ENCODE measurements at regions not wholly inside any gene's neighbourhood (a gene's known extent, or its start where the extent isn't known, plus 50 kb on each side); places are given as distances from the start of the nearest gene placed in this dataset.

- no peak for DNase-seq
Measured at GRCh38 chr3:71887256-71887655, 102.3 kb upstream of the PROK2 start.

GRCh38 chr3:71885006-71885405 is 100.1 kb upstream of the PROK2 start:
- no peak for DNase-seq

- no peak for DNase-seq
Measured at GRCh38 chr3:71881732-71882131, 96.8 kb upstream of the PROK2 start.

GRCh38 chr3:71881041-71881440 is 96.1 kb upstream of the PROK2 start:
- DNase-seq: no peak

- no peak for DNase-seq
Measured at GRCh38 chr3:71879089-71879488, 94.1 kb upstream of the PROK2 start.

GRCh38 chr3:71876135-71877105 is 91.5 kb upstream of the PROK2 start:
- DNase-seq: no peak

GRCh38 chr3:71875461-71875947 is 90.6 kb upstream of the PROK2 start:
- DNase-seq: peak; percentile 83

- peak; percentile 25 for DNase-seq
Measured at GRCh38 chr3:71874618-71875017, 89.7 kb upstream of the PROK2 start.

- peak; percentile 10 for DNase-seq
Measured at GRCh38 chr3:71873093-71873611, 88.2 kb upstream of the PROK2 start.

GRCh38 chr3:71872256-71872655 is 87.3 kb upstream of the PROK2 start:
- DNase-seq: no peak

- DNase-seq: no peak
Measured at GRCh38 chr3:71870966-71871512, 86.1 kb upstream of the PROK2 start.

GRCh38 chr3:71868876-71869275 is 83.9 kb upstream of the PROK2 start:
- DNase-seq: no peak

- peak; percentile 5 for DNase-seq
Measured at GRCh38 chr3:71865727-71866126, 80.8 kb upstream of the PROK2 start.

- peak; percentile 21 for DNase-seq
Measured at GRCh38 chr3:71863563-71864190, 78.7 kb upstream of the PROK2 start.

- DNase-seq: no peak
Measured at GRCh38 chr3:71862371-71863140, 77.6 kb upstream of the PROK2 start.

- DNase-seq: peak; percentile 51
Measured at GRCh38 chr3:71859123-71859519, 74.2 kb upstream of the PROK2 start.

GRCh38 chr3:71858503-71859122 is 73.7 kb upstream of the PROK2 start:
- DNase-seq: no peak

- no peak for DNase-seq
Measured at GRCh38 chr3:71857956-71858355, 73.0 kb upstream of the PROK2 start.

GRCh38 chr3:71854706-71855105 is 69.8 kb upstream of the PROK2 start:
- DNase-seq: no peak

- no peak for DNase-seq
Measured at GRCh38 chr3:71854096-71854495, 69.1 kb upstream of the PROK2 start.

- DNase-seq: no peak
Measured at GRCh38 chr3:71851878-71852277, 66.9 kb upstream of the PROK2 start.

- no peak for DNase-seq
Measured at GRCh38 chr3:71850654-71851053, 65.7 kb upstream of the PROK2 start.
